Femur (tissue), 1 donor: ENCODE measurements at regions not wholly inside any gene's neighbourhood (a gene's known extent, or its start where the extent isn't known, plus 50 kb on each side); places are given as distances from the start of the nearest gene placed in this dataset.

Source experiments
- DNase-seq: peaks from one replicate; pipeline ENCODE4 v3.0.0-alpha.2; 2017

GRCh38 chr3:117746066-117746465 is 1036.5 kb downstream of the TUSC7 start:
- DNase-seq, result no peak

- no peak for DNase-seq
These were observed 1038.6 kb downstream of the TUSC7 start for GRCh38 chr3:117748131-117748530.

- DNase-seq, result no peak
These were observed 1041.2 kb downstream of the TUSC7 start for GRCh38 chr3:117750674-117751269.

GRCh38 chr3:117751651-117752050 is 1042.1 kb downstream of the TUSC7 start:
- DNase-seq, result no peak

- no peak for DNase-seq
These were observed 1043.6 kb downstream of the TUSC7 start for GRCh38 chr3:117752984-117753717.

GRCh38 chr3:117754058-117754457 is 1044.5 kb downstream of the TUSC7 start:
- no peak for DNase-seq

- no peak for DNase-seq
These were observed 1045.3 kb downstream of the TUSC7 start for GRCh38 chr3:117754841-117755240.

GRCh38 chr3:117756563-117756962 is 1047.0 kb downstream of the TUSC7 start:
- no peak for DNase-seq

GRCh38 chr3:117761703-117762620 is 1052.4 kb downstream of the TUSC7 start:
- peak; percentile 20 for DNase-seq

GRCh38 chr3:117762621-117763037 is 1053.0 kb downstream of the TUSC7 start:
- no peak for DNase-seq

- DNase-seq, result no peak
These were observed 1054.0 kb downstream of the TUSC7 start for GRCh38 chr3:117763561-117763960.

GRCh38 chr3:117768581-117768980 is 1059.0 kb downstream of the TUSC7 start:
- no peak for DNase-seq

GRCh38 chr3:117774130-117774529 is 1064.6 kb downstream of the TUSC7 start:
- DNase-seq, result no peak

GRCh38 chr3:117786349-117786748 is 1076.8 kb downstream of the TUSC7 start:
- no peak for DNase-seq

- DNase-seq, result peak; percentile 60
These were observed 1078.5 kb downstream of the TUSC7 start for GRCh38 chr3:117788061-117788460.

GRCh38 chr3:117788506-117788905 is 1078.9 kb downstream of the TUSC7 start:
- DNase-seq, result no peak

- no peak for DNase-seq
These were observed 1080.8 kb downstream of the TUSC7 start for GRCh38 chr3:117790235-117790987.

- DNase-seq, result no peak
These were observed 1084.2 kb downstream of the TUSC7 start for GRCh38 chr3:117793622-117794265.

GRCh38 chr3:117798221-117798620 is 1088.6 kb downstream of the TUSC7 start:
- no peak for DNase-seq

- DNase-seq, result no peak
These were observed 1089.3 kb downstream of the TUSC7 start for GRCh38 chr3:117798687-117799386.

- no peak for DNase-seq
These were observed 1089.8 kb downstream of the TUSC7 start for GRCh38 chr3:117799387-117799735.

- DNase-seq, result no peak
These were observed 1092.3 kb downstream of the TUSC7 start for GRCh38 chr3:117801912-117802239.
